ENCODE measurements at regions not wholly inside any gene's neighbourhood (a gene's known extent, or its start where the extent isn't known, plus 50 kb on each side); places are given as distances from the start of the nearest gene placed in this dataset.

GRCh38 chr20:51894619-51895018 is 92.3 kb upstream of the SALL4 start (continued):
- TF ChIP-seq CHD7 (IDR thresholded peaks at IDR 0.05; ENCODE audit: insufficient replicate concordance, low read length) (no peak), SIN3A (conservative IDR thresholded peaks at IDR 0.05 in 1 of 2, IDR thresholded peaks at IDR 0.05 in 1 of 2; ENCODE audit: low read depth in 1 of 2, low read length in 2 of 2) (no peak), POLR2AphosphoS5 (IDR thresholded peaks at IDR 0.05; ENCODE audit: low read depth, low read length) (no peak), ATF2 (IDR thresholded peaks at IDR 0.05; ENCODE audit: low read length) (no peak), KDM1A (IDR thresholded peaks at IDR 0.05; ENCODE audit: borderline replicate concordance, low read length) (no peak), SIRT6 (IDR thresholded peaks at IDR 0.05; ENCODE audit: low read length) (no peak)

Measured in H1 (cell line).